RCC 7860 (cell line): ENCODE measurements at regions not wholly inside any gene's neighbourhood (a gene's known extent, or its start where the extent isn't known, plus 50 kb on each side); places are given as distances from the start of the nearest gene placed in this dataset.
"Not testable (repeated sequence)": the region's sequence is repeated elsewhere in the genome, so short reads cannot be mapped to it uniquely, and the experiment has no call there.

Experiments
- DNase-seq: peaks from one replicate; pipeline ENCODE4 v3.0.0-alpha.2; 2015; ENCODE audit warnings: low spot score
- FAIRE-seq: peaks from 2 replicates; lab custom pipeline; 2012; peaks lifted over from hg19 to GRCh38; lab: Jason Lieb, UNC

DNA sequence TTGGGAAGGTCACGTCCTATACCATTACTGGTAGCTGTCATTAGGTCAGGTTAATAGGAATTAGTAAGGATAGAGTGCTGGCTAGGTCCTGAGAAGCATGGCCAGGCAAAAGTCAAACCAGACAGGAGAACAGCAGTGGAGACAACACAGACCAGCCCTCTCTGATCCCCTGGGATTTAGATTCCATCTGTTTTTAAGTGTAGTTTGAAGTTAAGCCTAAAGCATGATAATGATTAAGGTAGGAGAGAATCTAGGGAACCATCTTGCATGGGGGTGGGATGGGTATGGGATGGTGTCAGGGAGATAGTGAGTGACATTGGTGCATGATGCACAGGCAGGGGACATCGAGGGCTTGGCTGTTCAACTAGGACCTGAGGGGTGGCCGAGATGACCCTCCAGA, 96.6 kb downstream of the MYCN start:
- FAIRE-seq (no peak), DNase-seq (no peak)

GRCh38 chr2:16035747-16036745, 95.7 kb downstream of the MYCN start:
- DNase-seq (no peak), FAIRE-seq (no peak)

DNA sequence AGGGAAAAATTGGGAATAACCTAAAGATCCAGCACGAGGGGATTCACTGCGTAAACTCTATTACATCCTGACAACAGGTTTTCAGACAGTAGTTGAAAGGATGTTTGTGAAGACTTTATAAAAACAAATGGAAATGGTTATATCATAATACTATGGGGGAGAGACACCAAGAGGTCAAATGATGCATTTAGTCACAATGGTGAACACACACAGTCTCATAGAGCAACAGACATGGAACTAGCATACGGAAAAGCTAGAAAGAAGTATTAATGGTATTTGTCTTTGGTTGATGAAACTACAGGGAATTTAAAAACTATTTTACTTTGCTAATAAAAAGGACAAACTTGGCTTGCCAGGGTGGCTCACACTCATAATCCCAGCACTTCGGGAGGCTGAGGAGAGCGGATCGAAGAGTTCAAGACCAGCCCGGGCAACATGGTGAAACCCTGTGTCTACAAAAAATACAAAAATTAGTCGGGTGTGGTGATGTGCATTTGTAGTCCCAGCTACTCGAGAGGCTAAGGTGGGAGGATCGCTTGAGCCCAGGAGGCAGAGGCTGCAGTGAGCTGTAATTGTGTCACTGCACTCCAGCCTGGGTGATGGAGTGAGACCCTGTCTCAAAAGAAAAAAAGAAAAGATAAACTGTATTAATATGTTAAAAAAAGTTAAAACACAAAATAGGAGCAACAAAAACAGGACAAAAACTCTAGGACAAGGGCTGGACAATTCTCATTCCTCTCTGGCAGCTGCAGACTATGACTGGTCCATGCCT, 94.8 kb downstream of the MYCN start:
- DNase-seq (no peak), FAIRE-seq (no peak)

- DNase-seq: no peak
- FAIRE-seq: no peak
These were observed 94.0 kb downstream of the MYCN start for GRCh38 chr2:16034151-16034974.

DNA sequence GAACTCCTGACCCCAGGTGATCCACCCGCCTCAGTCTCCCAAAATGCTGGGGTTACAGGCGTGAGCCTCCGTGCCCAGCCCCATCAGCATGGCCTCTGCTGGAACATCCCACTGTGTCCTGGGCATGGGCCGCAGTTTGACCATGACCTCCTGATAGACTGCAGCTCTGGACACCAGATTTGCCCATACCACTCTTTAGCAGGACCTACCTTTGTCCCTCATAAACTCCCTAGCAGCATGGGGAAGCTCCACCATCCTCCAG, 92.6 kb downstream of the MYCN start:
- DNase-seq (no peak), FAIRE-seq (no peak)

DNA sequence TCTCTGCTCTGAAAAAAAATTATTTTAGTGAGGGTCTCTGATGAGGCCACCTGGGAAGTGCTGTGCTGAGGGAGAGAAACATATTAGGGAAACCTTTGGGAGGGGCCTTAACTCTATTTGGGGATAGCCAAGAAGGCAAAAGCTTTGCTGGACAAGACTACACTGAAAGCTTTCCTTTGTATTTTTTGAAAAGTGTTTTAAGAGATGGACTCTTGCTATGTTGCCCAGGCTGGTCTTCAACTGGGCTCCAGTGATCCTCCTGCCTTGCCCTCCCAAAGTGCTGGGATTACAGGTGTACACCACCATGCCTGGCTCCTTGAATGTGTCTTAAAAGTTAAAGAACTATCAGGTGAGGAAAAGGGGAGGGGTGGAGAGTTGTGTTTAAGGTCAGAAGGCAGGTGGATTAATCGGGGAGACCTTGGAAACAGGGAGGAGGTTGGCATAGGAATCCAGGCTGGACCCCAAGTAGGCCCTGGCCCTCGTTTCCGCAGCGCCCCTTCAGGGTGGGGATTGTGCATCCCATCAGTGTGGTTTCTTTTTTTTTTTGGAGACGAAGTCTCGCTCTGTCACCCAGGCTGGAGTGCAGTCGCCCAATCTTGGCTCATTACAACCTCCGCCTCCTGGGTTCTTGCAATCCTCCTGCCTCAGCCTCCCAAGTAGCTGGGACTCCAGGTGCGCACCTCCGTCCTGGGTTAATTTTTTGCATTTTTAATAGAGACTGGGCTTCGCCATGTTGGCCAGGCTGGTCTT, 92.1 kb downstream of the MYCN start:
- no peak for FAIRE-seq

GRCh38 chr2:16031848-16032159, 91.5 kb downstream of the MYCN start:
- DNase-seq: no peak
- FAIRE-seq: no peak

More for the DNA sequence above, 92.1 kb downstream of the MYCN start:
- DNase-seq: no peak

DNA sequence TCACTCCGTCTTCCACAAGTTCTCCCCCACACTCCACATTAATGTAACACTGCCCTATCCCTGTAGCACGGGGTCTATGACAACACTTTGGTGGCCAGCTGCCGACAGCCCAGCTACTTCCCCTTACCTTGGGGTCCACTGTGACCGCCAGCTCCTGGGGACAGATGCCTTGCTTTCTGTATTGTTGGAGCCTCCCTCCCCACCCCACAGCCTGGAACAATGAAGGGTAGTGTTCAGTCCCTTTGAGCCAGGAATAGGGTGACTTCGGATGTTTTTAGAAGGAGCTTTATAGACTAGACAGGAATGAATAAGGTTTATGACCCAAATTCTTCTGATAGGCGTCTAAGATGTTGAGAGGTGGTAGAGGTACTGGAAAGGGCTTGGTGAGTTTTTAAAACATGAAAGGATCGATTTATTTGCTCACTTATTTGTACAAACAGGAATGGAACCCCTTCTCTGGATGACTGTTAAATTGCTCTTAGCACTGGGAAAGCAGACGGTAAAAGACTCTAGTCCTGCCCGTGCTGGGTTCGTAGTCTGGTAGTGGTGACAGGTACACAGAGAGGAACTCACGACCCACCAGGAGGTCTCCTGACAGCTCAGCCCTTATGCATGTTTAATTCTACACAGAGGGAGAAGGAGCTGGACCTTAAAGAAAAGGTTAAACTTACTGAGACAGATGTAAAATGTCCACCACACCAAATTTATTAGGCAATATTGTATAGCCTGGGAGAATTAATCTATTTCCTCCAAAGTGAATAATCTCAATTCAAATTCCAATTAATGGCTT, 90.9 kb downstream of the MYCN start:
- FAIRE-seq (no peak), DNase-seq (no peak)

DNA sequence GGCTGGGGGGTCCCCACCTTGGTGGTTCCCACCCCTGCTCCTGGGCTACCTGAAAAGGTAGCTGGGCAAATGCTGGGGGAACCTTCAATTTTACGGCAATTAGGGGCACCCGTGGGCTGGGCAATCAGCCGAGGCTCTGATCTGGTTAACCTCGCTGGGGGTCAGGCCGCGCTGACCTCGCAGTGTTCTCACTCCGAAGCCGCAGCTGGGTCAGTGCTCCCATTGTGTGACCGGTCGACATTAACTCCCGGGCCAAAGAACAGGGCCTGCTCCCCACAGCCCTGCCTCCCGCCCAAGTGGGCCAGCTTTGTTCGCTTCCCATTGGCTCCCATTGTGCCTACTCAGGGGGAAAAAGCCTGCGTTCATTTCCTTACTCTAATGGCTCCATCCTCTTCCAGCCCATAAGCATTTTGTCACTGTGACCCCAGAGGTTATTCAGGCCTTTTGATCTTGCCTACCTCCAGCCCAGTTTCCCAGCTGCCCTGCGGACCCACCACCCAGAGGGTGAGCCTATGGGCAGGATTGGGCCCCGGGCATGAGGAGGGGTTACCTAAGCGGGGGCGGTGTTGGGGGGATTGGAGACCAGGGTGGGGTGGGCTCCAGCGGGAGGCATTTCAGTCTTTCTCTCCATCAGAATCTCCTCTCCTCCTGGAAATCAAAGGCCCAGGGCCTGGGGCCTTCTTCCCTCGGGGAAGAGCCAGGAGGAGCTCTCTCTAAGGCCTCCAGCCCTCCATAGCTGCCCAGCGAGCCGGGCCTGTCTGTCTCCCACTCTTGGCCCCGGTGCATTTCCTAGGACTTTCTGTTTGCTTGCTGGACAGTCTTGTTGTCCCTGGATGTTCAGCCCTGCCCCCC, 90.1 kb downstream of the MYCN start:
- FAIRE-seq (no peak), DNase-seq (no peak)

DNA sequence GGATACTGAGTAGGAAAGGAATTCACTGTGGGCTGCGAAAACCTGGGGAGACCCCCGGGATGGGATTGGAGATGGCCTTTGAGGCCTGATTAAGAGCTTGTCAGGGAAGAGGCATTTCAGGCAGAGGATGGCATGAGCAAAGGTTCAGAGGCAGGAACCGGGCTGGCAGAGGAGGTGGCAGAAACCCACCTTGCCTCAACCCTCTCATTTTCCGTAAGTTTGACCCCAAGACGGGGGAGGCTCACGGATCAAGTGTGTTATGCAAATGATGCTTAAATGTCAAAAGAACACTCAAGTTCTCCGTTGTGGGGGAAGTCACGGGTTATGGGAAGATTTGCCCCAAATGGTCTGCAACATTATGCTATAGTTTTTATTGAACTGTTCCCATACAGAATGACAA, 88.3 kb downstream of the MYCN start:
- no peak for FAIRE-seq
- DNase-seq: no peak

DNA sequence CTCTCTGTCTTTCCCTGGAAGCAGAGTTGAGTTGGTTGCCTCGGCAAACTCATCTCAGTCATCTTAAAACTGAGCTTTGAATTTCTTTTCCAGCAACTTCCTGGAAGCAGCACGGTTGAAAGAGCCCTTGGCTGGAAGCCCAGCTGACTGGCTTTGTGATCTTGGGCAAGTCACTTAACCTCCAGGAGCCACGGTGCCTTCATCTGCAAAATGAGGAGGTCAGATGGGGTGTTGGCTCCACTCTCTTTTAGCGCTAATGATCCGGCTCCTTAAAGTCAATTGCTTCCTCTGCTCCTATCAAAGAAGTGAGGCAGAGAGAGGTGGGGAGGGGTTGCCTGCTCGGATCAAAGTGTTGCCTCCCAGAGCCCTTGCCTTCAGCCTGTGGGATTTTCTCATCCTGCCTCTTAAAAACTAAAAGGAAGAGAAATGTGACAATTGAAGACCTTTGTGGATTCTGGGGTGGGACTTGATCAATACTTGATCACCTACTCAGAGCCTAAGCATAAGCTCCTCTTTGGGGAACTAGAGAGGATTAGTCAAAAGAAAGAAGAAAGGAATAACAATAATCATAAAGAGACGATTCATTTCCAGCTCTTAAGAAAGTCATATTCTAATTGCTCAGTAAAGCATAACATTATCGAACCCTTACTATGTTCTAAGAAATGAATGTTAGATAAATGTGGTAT, 86.6 kb downstream of the MYCN start:
- DNase-seq: no peak
- no peak for FAIRE-seq

- DNase-seq (no peak), FAIRE-seq (no peak)
These were observed 85.7 kb downstream of the MYCN start for GRCh38 chr2:16025876-16026640.

GRCh38 chr2:16025211-16025875, 85.0 kb downstream of the MYCN start:
- DNase-seq (no peak), FAIRE-seq (no peak)

DNA sequence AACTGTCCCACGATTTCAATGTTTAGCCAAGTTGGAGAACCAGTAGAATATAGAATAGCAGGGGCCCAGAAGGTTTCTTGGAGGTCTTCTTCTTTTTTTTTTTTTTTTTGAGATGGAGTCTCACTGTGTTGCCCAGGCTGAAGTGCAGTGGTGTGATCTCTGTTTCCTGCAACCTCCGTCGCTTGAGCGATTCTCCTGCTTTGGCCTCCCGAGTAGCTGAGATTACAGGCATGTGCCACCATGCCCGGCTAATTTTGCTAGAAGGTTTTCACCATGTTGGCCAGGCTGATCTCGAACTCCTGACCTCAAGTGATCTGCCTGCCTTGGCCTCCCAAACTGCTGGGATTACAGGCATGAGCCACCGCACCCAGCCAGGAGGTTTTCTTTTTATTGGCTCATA, 84.3 kb downstream of the MYCN start:
- not testable (repeated sequence) for FAIRE-seq, DNase-seq

DNA sequence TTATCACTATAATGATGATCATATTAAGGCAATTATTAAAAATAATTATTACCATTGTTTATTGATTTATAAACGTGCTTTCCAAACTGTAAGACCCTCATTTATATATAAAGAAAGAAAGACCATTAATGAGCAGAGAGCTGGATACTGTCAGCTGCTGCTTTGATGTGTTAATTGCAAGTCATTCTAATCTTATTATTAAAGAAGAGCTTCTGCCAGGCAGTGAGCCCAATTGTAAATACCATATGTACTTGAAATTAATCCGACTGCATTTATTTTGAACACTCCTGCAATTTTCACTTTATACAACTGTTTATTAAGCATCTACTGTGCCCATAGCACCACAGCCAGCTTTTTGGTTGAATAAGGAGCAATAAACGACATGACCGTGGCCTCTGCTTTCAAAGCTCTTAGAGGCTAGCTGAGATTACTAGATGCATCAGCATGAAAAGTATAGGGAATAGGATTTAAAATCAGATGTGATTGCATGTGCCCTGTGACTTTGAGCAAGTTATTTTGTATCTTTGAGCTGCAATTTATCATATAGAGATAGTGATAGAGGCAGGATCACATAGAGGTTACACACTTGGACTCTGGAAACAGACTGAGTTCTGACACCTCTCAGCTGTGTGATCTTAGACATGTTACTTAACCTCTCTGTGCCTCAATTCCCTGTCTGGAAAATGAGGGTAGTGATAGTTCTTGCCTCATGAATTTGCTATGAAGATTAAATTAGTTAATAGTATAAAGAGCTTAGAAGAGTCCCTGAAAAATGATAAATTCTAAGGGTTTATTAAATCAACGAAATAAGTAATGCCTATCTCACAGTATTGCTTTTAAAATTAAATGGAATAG, 83.4 kb downstream of the MYCN start:
- no peak for FAIRE-seq
- no peak for DNase-seq

DNA sequence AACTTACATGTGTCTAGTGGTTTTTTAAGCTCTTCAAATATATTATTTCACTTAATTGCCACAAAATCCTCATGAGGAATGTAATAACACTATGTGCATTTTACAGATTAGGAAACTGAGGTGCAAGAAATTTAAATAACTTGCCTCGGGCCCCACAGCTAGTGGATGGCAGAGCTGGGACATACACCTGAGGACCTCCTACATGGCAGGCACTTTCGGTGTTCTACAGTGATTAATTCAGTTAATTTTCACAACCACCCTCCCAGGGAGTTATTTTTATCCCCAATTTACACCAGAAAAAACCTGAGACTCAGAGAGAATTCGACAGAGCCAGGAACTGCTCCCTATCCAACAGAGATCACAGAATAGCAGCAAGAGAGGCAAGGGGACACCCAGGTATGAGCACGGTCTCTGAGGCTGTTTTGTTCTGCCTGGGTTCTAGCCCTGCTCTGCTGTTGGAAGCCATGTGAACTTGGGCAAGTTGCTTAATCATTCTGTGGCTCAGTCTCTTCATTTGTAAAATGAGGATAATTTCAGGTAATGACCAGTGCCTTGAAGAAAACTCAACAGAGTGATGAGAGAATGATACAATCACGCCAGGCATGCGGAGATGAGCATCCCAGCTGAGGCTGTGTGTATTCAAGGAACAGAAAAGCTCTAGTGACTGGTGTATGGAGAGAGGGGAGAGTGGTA, 82.3 kb downstream of the MYCN start:
- DNase-seq (no peak), FAIRE-seq (no peak)
